H9 (cell line): ENCODE measurements at regions not wholly inside any gene's neighbourhood (a gene's known extent, or its start where the extent isn't known, plus 50 kb on each side); places are given as distances from the start of the nearest gene placed in this dataset.

Source experiments
- DNase-seq: peaks from one replicate; pipeline ENCODE4 v3.0.0-alpha.2; 2017
- H2AFZ ChIP-seq: one replicate; pipeline ENCODE4 v1.6.1; 2013; ENCODE audit warnings: mild to moderate bottlenecking, low read length, control low read depth, moderate library complexity
- H2AK5ac ChIP-seq: 2 replicates; pipeline ENCODE4 v1.6.1; 2013; ENCODE audit warnings: low read length, control low read depth, mixed read lengths; ENCODE audit not compliant: insufficient read length
- H2BK120ac ChIP-seq: one replicate; pipeline ENCODE4 v1.6.1; 2013; ENCODE audit warnings: low read depth, mild to moderate bottlenecking, low read length, control low read depth, inconsistent platforms; ENCODE audit not compliant: poor library complexity, severe bottlenecking
- H2BK12ac ChIP-seq: 2 replicates; pipeline ENCODE4 v1.6.1; 2013; ENCODE audit warnings: low read length, control low read depth, mixed read lengths, low read depth; ENCODE audit not compliant: insufficient read length
- H2BK15ac ChIP-seq: 2 replicates; pipeline ENCODE4 v1.6.1; 2013; ENCODE audit warnings: low read depth, low read length, control low read depth
- H2BK20ac ChIP-seq: one replicate; pipeline ENCODE4 v1.6.1; 2013; ENCODE audit warnings: low read depth, mild to moderate bottlenecking, low read length, control low read depth, inconsistent platforms; ENCODE audit not compliant: poor library complexity, severe bottlenecking
- H2BK5ac ChIP-seq: 2 replicates; pipeline ENCODE4 v1.6.1; 2013; ENCODE audit warnings: low read length, control low read depth, mixed read lengths; ENCODE audit not compliant: insufficient read length
- H3K14ac ChIP-seq: 2 replicates; pipeline ENCODE4 v1.6.1; 2013; ENCODE audit warnings: low read length, control low read depth; ENCODE audit not compliant: insufficient read depth
- H3K18ac ChIP-seq: 2 replicates; pipeline ENCODE4 v1.6.1; 2013; ENCODE audit warnings: low read depth, mild to moderate bottlenecking, mixed read lengths, low read length, control low read depth; ENCODE audit not compliant: insufficient read length
- H3K23ac ChIP-seq: 2 replicates; pipeline ENCODE4 v1.6.1; 2013; ENCODE audit warnings: low read length, control low read depth, mixed read lengths, low read depth; ENCODE audit not compliant: insufficient read length
- H3K23me2 ChIP-seq: 2 replicates; pipeline ENCODE4 v1.6.1; 2013; ENCODE audit warnings: low read depth, mild to moderate bottlenecking, mixed read lengths, low read length, control low read depth; ENCODE audit not compliant: insufficient read length, poor library complexity, severe bottlenecking
- H3K27ac ChIP-seq: 2 replicates; pipeline ENCODE4 v1.5.1; 2013; ENCODE audit warnings: low read length, control low read depth, mixed read lengths, low read depth; ENCODE audit not compliant: insufficient read length
- H3K27me3 ChIP-seq: 2 replicates; pipeline ENCODE4 v1.6.1; 2013; ENCODE audit warnings: low read length, control low read depth, inconsistent platforms; ENCODE audit not compliant: insufficient read depth
- H3K4ac ChIP-seq: 2 replicates; pipeline ENCODE4 v1.6.1; 2013; ENCODE audit warnings: low read depth, mild to moderate bottlenecking, control low read depth, inconsistent platforms, low read length, moderate library complexity
- H3K4me1 ChIP-seq: 2 replicates; pipeline ENCODE4 v1.6.1; 2013; ENCODE audit warnings: low read length, control low read depth, inconsistent platforms; ENCODE audit not compliant: insufficient read depth
- H3K4me2 ChIP-seq: 2 replicates; pipeline ENCODE4 v1.6.1; 2013; ENCODE audit warnings: low read length, control low read depth, mixed read lengths; ENCODE audit not compliant: insufficient read length, insufficient read depth
- H3K56ac ChIP-seq: 2 replicates; pipeline ENCODE4 v1.6.1; 2013; ENCODE audit warnings: low read depth, mild to moderate bottlenecking, mixed read lengths, low read length, control low read depth; ENCODE audit not compliant: insufficient read length
- H3K79me1 ChIP-seq: 2 replicates; pipeline ENCODE4 v1.6.1; 2013; ENCODE audit warnings: low read depth, mild to moderate bottlenecking, moderate library complexity, low read length, control low read depth, inconsistent platforms; ENCODE audit not compliant: insufficient read depth, poor library complexity, severe bottlenecking
- H3K79me2 ChIP-seq: 2 replicates; pipeline ENCODE4 v1.6.1; 2013; ENCODE audit warnings: low read length, control low read depth, inconsistent platforms; ENCODE audit not compliant: insufficient read depth
- H3K9ac ChIP-seq: 2 replicates; pipeline ENCODE4 v1.6.1; 2013; ENCODE audit warnings: low read length, control low read depth, mixed read lengths; ENCODE audit not compliant: insufficient read length; ENCODE audit errors: extremely low read depth
- H3K9me3 ChIP-seq: one replicate; pipeline ENCODE4 v1.6.1; 2013; ENCODE audit warnings: low read depth, low read length, inconsistent platforms; ENCODE audit not compliant: control insufficient read depth
- H3T11ph ChIP-seq: one replicate; pipeline ENCODE4 v1.6.1; 2013; ENCODE audit warnings: mild to moderate bottlenecking, low read length, control low read depth, inconsistent platforms
- H4K20me1 ChIP-seq: one replicate; pipeline ENCODE4 v1.6.1; 2013; ENCODE audit not compliant: control insufficient read depth, insufficient read length, insufficient read depth
- H4K5ac ChIP-seq: 2 replicates; pipeline ENCODE4 v1.6.1; 2013; ENCODE audit warnings: low read depth, mild to moderate bottlenecking, mixed read lengths, low read length, control low read depth; ENCODE audit not compliant: insufficient read length
- H4K8ac ChIP-seq: replicated peaks from 2 replicates; pipeline ENCODE4 v1.6.1; 2013; ENCODE audit warnings: low read length, control low read depth, mixed read lengths, low read depth; ENCODE audit not compliant: insufficient read length
- H4K91ac ChIP-seq: 2 replicates; pipeline ENCODE4 v1.6.1; 2013; ENCODE audit warnings: low read depth, mild to moderate bottlenecking, moderate library complexity, mixed read lengths, low read length, control low read depth; ENCODE audit not compliant: insufficient read length
- H3K27ac Mint-ChIP-seq, 3 experiments: 2 replicates in 2 of 3; 3 replicates in 1 of 3; pipeline ENCODE4 v1.8.0; 2020 to 2021; ENCODE audit warnings: mixed read lengths in 3 of 3, mild to moderate bottlenecking in 1 of 3, moderate library complexity in 1 of 3
- H3K27me3 Mint-ChIP-seq: 2 replicates; pipeline ENCODE4 v1.8.0; 2021; ENCODE audit warnings: low read depth, mild to moderate bottlenecking, moderate library complexity, mixed read lengths
- H3K36me3 Mint-ChIP-seq, 3 experiments: 2 replicates in 2 of 3; 3 replicates in 1 of 3; pipeline ENCODE4 v1.8.0; 2020 to 2021; ENCODE audit warnings: low read depth in 3 of 3, mixed read lengths in 3 of 3; ENCODE audit not compliant: insufficient read depth in 1 of 3
- H3K4me1 Mint-ChIP-seq, 2 experiments: 2 replicates each; pipeline ENCODE4 v1.8.0; 2020; ENCODE audit warnings: mixed read lengths in 2 of 2
- H3K4me3 Mint-ChIP-seq, 2 experiments: 2 replicates in 1 of 2; 3 replicates in 1 of 2; pipeline ENCODE4 v1.8.0; 2020 to 2021; ENCODE audit warnings: mild to moderate bottlenecking in 2 of 2, mixed read lengths in 2 of 2, moderate library complexity in 1 of 2
- H3K9me3 Mint-ChIP-seq, 2 experiments: 2 replicates in 1 of 2; 3 replicates in 1 of 2; pipeline ENCODE4 v1.8.0; 2020; ENCODE audit warnings: mild to moderate bottlenecking in 2 of 2, mixed read lengths in 2 of 2, moderate library complexity in 1 of 2
- TF ChIP-seq, protein P1 (sequence below): fragments of 200-600 bp; sonication (generic); conservative IDR thresholded peaks from 3 replicates; pipeline ENCODE4 v1.8.0; 2021; ENCODE audit warnings: antibody characterized with exemption, mild to moderate bottlenecking

DNA sequence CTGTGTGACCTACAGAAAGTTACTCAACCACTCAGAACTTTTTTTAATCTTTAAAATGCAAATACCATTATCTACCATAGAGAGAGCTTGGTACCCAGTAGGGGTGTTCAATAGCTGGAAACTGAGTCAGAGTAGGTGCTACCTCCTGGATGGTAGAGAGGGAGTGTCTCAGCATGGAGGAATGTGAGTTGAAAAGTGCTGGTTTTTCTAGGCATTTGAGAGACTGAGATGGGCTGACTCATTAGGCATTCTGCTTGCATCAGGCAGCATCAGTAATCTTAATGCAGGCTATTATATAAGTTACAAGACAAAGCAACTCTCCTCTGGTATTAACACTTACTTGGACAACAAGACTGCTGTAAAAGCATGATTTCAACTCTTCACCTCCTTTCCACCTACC lies 70.9 kb upstream of the ARHGEF9 start:
- Histone ChIP-seq H3K14ac (no peak overlapping the region), H2AFZ (no peak overlapping the region), H2BK120ac (no peak overlapping the region), H4K8ac (no peak overlapping the region), H3K4me1 (no peaks in the 10 kb centered on the region), H3K27me3 (no peaks in the 10 kb centered on the region), H3K9me3 (peaks cover 34% of the 10 kb centered on the region), H2AK5ac (no peak overlapping the region), H3K79me1 (no peaks in the 10 kb centered on the region), H3T11ph (no peak overlapping the region), H3K23me2 (no peaks in the 10 kb centered on the region), H2BK20ac (no peak overlapping the region), H3K18ac (no peak overlapping the region), H3K4me2 (no peak overlapping the region), H4K91ac (no peak overlapping the region), H2BK5ac (no peak overlapping the region), H3K4ac (no peak overlapping the region), H3K9ac (no peak overlapping the region), H3K56ac (no peak overlapping the region), H3K79me2 (no peaks in the 10 kb centered on the region), H3K23ac (no peak overlapping the region), H2BK12ac (no peak overlapping the region), H4K5ac (no peak overlapping the region), H2BK15ac (no peak overlapping the region), H3K27ac (no peak overlapping the region), H4K20me1 (no peaks in the 10 kb centered on the region)
- peaks cover 0 to 4% (median 0%) of the 10 kb centered on the region in 3 experiments; a peak in 4 of 7 replicates for H3K36me3 Mint-ChIP-seq
- peaks cover 57 to 62% of the 10 kb centered on the region in 2 experiments for H3K9me3 Mint-ChIP-seq
- no peak overlapping the region for H3K27ac Mint-ChIP-seq
- H3K4me3 Mint-ChIP-seq, result no peak overlapping the region
- peaks cover 6 to 8% of the 10 kb centered on the region in 2 experiments for H3K4me1 Mint-ChIP-seq
- peaks cover 2% of the 10 kb centered on the region; the same call in 1 of the 2 replicates for H3K27me3 Mint-ChIP-seq
- TF ChIP-seq, protein P1, sequence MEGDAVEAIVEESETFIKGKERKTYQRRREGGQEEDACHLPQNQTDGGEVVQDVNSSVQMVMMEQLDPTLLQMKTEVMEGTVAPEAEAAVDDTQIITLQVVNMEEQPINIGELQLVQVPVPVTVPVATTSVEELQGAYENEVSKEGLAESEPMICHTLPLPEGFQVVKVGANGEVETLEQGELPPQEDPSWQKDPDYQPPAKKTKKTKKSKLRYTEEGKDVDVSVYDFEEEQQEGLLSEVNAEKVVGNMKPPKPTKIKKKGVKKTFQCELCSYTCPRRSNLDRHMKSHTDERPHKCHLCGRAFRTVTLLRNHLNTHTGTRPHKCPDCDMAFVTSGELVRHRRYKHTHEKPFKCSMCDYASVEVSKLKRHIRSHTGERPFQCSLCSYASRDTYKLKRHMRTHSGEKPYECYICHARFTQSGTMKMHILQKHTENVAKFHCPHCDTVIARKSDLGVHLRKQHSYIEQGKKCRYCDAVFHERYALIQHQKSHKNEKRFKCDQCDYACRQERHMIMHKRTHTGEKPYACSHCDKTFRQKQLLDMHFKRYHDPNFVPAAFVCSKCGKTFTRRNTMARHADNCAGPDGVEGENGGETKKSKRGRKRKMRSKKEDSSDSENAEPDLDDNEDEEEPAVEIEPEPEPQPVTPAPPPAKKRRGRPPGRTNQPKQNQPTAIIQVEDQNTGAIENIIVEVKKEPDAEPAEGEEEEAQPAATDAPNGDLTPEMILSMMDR, result no peak
- no peak for DNase-seq
